HG03571 (cell line): ENCODE measurements at regions not wholly inside any gene's neighbourhood (a gene's known extent, or its start where the extent isn't known, plus 50 kb on each side); places are given as distances from the start of the nearest gene placed in this dataset.
"Not testable (repeated sequence)": the region's sequence is repeated elsewhere in the genome, so short reads cannot be mapped to it uniquely, and the experiment has no call there.

ENCODE experiments used
- ATAC-seq: cut with Tn5 transposase; IDR thresholded peaks from one replicate; pipeline ENCODE4 v1.9.1; 2021; ENCODE audit not compliant: unreplicated experiment

DNA sequence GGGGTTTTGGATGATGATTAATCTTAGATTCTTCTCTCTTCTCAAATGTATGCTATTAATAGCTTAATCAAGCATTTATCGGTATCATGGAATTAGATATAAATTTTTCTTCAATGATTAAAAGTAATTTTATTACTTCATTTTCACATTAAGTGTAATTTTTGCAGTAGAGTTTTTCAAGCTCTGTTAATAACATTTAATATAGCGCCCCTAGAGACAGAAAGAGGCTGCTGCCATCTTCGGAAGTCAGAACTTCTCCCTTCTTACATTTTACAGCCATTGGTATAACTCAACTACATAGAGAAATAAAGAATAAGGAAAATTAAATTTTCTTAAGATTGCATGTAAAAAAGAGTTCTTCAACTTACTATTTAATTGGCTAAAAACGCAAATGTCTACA lies 540.3 kb downstream of the GABRG2 start:
- no peak for ATAC-seq

DNA sequence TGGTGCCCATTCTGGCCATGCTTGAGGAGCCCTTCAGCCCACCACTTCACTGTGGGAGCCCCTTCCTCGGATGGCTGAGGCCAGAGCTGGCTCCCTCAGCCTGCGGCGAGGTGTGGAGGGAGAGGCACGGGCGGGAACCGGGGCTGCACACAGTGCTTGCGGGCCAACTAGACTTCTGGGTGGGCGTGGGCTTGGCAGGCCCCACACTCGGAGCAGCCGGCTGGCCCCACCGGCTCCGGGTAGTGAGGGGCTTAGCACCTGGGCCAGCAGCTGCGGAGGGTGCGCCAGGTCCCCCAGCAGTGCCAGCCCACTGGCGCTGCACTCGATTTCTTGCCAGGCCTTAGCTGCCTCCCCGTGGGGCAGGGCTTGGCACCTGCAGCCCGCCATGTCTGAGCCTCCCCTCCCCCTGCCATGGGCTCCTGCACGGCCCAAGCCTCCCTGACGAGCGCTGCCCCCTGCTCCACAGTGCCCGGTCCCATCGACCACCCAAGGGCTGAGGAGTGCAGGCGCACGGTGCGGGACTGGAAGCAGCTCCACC lies 554.2 kb downstream of the GABRG2 start:
- ATAC-seq: not testable (repeated sequence)

DNA sequence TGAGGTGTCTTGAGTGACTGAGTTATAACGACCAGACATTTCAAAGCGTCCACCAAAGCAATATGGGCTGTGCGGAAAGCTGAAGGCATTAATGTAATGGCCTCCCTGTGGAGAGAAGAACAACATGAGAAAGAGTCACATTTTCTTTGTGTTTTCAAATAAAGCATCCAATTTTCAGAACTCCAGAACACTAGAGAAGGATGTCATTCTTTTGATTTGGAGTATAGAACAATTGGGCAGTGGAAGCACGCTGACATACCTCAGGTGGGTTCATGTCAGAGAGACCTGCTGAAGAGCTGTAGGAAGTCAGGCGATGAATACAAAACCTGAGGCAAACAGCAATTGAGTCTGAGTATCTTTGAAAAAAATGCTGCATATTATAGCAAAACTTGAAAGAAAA lies 556.5 kb downstream of the GABRG2 start:
- ATAC-seq: no peak

DNA sequence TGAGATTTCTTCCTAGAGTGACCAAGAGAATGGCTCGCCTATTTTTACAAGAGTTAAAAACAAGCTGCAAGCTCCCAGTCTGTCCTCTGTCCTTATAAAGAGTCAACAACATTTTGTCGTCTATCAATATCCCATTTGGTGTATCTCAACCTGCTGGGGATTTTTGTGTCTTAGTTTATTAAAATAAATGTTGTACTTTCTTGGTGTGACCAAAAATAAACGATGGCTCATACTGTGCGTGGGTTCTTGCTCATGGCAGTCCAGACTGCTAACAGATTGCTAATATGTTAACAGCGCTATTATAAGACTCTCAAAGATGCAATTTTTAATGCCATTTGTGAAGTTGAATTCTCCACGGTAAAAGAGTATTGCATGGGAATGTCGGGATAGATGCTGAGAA lies 569.9 kb downstream of the GABRG2 start:
- no peak for ATAC-seq

DNA sequence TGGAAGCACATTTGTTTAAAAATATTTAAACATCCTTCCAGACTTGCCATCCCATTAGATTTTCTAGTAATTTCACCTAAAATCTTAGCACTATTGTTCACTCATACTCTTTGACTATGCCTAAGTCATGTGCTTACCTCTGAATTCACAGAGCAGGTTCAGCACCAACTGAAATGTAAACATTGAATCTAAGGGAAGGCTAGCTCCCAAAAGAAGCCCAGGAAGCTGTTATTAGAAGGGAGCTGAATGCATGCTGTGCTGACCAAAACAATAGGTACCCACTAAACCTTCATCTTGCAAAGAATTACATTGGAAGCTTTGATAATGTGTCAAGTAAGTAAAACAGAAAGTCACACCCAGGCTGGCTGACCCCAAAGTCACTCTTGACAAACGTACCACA lies 571.3 kb downstream of the GABRG2 start:
- no peak for ATAC-seq

DNA sequence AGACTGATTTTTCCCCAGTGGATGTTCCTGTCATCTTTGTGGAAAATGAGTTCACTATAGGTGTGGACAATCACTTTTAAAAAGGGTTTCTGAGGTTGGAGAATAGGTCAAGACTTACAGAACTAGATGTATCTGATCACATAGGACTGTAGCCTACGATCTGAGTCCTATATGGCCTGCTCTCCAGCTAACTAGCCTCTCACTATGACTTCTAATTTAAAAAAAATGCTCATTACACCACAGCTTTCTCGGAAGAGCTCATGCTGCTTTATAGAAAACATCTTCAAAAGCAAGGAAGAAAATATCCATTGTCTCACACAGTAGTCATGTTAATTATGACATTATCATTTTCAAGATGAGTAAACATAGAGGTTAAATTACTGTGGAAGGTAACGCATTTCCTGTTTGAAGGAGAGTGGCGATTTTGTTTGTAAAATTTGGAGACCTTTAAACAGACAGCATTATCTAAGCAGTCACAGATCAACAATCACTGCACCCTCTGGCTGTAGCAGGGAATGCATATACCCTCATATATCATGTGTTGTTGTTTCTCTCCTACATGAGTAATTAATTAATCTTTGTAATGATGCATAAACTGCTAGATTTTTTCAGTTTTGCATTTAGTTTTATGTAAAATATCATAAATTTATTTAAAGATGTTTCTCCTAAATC lies 573.7 kb downstream of the GABRG2 start:
- no peak for ATAC-seq

DNA sequence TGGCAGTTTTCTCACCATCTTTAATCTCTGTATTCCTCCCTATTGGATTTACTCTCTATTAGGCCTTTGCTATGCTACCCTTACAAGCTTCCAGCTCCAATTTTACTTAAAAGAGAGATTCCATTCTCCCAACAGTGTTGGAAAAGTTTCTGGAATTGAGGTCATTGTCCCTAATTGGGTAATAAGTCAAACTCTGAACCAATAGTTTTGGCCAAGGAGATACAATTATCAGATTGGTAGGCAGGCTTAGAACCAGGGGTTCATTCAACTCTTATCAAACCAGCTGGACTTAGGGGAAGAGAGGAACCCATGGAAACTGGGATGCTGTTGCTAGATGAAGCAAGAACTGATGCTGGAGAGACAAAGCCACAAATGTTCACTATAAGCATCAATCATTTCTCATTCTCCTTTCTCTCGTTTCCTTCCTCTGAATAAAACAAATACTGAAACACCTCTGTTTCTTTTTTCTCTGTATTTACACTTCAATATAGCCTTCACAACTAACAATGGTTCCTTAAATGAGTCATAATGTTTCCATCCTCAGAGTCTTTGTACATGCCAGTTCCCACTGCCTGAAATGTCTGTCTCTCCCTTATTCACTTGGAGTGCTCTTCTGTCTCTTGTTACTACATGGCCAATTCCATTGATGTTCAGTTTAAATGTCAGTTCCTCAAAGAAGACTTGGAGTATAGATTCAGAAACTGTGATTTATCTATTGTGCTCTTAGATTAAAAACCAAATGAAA lies 587.3 kb downstream of the GABRG2 start:
- ATAC-seq: no peak

DNA sequence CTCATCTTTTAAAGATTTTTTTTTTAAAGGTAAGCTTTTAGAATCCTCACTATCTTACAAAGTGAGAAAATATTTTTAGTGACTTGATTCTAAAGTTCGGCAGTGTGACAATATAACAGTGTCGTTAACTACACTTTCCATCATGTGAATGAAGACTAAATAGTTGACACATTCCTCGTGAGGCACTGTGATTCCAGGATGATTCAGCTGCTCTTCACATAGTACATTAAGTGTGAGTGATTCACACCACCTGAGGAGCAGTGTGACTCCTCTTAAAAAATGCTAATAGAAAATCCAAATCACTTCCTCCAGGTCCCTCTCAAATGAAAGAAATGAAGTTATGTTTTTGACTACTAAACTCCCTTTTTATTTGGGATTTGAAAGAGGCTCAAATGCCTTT lies 589.5 kb downstream of the GABRG2 start:
- no peak for ATAC-seq

DNA sequence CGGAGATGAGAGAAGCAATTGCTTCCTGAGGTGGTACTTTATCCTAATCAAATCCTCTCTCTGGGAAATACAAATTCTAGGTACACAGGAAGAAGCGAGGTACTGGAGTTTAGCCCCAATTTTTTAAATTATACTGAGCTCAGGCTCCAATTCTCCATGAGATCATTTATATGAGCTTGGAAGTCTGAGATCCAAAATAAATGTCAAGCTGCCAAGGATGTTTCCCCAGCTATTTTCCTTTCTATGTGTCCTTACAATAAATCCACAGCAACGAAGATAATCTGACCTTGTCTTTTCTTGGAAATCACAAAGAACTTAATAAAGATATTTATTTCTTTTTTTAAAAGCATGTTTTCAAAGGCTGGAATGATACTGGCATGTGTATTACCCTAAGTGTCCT lies 597.3 kb downstream of the GABRG2 start:
- no peak for ATAC-seq

DNA sequence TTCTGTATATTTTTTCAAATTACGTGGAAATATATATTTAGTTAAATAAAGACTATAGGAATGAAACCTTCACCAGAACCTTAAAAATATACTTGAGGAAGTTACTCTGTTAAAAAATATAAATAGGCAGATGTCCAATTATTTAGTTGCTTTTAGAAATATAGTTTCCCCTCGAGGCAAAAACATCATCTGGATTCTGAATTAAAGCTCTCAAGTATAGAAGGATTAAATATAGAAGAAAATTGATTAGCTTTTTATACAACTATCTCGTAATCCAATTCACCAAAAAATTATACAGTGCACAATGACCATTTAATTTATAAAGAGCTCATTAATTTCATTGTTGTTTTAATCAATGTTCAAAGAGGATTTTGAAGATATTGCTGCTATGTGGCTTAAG lies 601.4 kb downstream of the GABRG2 start:
- ATAC-seq: no peak

DNA sequence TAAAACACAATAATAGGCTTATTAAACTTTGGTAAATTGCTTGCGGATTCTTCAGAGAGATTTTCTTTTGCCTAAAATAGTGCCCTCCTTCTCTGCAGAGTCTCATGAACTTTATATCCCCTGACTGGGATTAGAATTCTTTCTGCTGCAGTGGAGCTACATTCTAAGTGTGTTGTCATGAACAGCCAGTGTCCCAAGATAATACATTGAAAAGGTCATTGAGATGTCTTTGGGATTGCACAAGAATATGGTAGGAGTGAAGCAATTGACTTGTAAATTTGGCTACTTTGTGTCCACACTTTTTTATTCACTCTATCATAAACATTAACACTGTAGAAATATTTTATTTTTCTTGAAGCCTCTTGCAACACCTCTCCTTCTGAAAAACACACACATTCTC lies 604.5 kb downstream of the GABRG2 start:
- ATAC-seq: no peak

DNA sequence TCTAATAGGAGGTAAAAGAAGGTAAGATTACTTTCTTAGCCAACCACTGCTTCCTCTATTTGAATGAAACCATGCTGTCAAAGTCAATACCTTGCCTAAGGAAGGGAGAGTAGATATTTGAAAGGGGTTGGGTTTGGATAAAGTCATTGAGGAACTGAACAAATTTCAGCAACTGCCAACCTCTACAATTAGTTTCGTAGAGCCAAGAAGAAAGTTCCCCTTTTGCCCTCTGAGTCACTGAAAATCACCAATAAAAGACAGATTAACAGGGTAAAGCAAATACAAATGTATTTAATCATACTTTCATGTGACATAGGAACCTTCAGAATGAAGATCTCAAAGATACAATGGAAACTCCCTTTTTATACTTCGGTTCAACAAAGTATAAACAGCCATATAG lies 615.7 kb downstream of the GABRG2 start:
- ATAC-seq: no peak

DNA sequence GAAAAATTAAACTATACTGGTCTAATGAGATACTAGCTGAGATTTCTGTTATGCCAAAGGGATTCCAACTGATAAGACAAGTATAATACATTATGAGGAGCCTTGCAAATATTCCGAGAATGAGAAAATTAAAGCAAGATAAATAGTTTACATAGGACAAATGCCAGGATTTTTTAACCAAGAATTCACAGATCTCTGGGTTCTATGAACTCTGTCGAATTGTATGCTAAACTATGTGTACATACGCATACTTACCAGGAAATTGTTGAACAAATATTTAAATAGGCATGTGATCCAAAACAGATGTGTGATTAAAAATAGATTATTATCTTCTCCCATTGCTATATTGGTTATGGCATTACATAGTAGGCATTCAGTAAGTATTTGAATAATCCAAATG lies 616.6 kb downstream of the GABRG2 start:
- ATAC-seq: no peak

DNA sequence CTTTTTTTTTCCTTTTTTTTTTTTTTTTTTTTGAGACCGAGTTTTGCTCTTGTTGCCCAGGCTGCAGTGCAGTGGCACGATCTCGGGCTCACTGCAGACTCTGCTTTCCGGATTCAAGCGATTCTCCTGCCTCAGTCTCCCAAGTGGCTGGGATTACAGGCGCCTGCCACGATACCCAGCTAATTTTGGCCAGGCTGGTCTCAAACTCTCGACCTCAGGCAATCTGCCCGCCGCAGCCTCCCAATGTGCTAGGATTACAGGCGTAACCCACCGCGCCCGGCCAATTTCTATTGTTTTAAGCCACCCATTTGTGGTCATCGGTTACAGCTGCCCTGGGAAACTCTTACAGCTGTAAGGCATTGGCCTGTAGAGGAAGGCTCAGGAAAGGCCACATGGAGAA lies 617.7 kb downstream of the GABRG2 start:
- ATAC-seq: no peak

DNA sequence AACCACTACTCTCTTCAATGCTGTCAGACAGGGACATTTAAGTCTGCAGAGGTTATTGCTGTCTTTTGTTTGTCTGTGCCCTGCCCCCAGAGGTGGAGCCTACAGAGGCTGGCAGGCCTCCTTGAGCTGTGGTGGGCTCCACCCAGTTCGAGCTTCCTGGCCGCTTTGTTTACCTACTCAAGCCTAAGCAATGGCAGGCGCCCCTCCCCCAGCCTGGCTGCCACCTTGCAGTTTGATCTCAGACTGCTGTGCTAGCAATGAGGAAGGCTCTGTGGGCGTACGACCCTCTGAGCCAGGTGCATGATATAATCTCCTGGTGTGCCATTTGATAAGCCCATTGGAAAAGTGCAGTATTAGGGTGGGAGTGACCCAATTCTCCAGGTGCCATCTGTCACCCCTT lies 628.7 kb downstream of the GABRG2 start:
- ATAC-seq: not testable (repeated sequence)

DNA sequence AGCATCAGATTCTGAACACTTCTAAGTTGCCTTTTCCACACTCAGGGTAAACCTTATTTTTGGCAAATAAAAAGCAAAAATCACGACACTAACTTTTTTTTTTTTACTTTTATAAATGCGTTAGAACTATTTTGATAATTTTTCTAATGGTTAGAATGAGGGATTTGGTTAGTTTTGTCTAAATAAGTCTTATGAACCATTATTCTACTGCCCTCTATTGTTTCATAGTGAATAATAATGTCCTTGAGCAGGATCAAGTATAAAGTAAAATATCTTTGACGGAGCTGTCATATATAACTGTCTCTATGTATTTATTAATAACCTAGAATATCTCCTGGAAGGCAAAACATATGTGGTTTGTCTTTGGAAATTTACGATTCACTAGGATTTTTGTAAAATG lies 631.8 kb downstream of the GABRG2 start:
- no peak for ATAC-seq

DNA sequence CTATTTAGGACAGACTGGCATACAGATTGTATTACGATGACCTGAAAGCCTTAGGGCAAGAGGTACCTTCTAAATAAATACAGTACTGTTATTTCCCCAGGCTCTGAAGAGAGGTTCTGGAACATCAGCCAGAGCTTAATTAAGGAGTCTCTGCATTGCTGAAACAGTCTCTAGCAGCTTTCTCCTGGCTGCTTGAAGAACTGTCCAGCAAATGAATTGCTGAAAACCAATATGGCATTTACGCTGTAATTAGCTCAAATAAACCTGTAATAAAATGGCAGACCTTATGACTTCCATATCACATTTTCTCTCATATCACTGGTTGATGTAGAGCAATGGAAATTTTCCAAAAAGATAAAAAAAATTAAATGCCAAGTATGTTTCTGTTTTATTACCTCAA lies 636.3 kb downstream of the GABRG2 start:
- ATAC-seq: no peak

DNA sequence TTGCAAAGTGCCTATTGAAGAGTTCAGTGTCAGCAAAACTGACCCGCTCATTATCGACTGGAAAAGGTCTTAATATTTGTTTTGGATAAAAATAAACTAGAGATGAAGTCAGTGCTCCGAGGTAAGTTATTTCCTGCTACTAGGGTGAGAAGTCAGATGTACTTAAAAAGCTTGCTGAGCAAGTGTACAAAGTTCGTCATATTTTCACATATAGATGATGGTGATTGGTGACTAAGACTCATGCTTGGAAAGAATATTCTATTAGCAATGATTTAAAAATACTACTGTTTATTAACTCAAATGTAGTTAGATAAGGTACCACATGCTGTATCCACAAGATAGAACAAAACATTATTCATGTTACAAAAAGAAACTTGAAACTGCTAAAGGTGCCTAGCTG lies 643.7 kb downstream of the GABRG2 start:
- ATAC-seq: no peak

DNA sequence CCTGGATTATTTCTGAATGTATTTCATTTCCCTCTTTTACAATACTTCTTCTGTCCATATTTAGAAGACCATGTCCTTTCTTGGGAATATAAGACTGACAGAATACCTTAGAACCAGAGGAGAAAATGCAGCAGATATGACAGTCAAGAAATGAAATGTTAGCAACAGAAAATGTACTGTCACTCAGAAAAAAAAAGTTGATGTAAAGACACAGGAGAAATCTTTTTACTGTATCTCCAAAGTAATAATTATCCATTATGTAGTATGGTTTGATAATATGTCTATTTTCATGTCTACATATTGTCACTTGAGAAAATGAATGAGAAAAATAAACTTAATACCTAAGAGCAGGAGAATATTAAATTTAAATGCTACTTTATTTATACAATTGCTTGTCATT lies 652.1 kb downstream of the GABRG2 start:
- ATAC-seq: no peak

DNA sequence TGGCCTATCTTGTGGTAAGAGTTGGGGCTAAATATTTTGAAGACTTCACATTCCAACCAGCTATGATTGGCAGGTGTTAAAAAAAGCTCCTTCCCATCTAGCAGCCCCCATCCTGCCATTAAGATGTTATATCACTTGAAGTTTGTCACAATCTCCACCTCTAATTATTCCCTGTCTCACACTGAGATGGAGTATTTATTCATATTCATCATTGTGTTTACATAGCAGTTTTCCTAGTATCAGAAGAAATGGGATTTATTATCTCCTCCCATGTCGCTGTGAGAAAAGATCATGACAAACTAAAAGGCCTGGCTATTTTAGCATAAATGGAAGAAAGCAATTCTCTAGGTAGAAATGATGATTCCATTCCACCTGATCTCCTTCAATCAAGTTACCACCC lies 653.6 kb downstream of the GABRG2 start:
- no peak for ATAC-seq

DNA sequence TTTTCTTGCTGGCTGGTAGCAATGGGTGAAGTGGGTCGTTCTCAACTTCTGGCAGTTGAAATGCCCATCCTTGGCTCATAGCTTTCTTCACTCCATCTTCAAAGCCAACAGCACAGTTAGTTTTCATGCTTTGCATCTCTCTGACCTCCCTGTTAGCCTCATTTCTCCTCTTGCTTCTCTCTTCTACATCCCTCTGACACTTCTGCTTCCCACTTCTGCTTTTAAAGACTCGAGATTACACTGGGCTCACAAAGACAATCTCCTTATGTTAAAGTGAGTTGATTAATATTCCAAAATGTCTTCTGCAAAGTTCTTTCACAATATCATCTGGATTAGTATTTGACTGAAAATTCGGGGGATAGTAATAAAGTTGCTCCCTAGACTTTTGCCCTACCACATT lies 684.8 kb upstream of the CCNG1 start:
- no peak for ATAC-seq

DNA sequence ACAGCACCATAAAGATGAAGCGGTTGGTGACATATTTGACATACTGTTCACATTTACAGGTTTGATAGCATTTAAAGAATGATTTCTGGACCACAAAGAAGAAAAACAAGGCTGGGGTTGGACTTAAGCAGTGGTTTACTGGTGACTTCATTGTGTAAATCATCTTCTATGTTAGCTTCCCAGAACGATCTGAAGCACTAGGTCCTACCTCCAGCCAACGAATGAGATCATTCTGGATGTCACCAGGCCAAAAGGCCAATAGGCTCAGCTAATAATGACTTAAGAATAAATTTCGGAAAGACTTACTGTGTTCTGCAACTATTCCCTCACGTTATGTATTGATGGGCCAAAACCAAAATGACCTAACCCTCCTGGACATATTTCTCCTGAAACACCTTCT lies 675.3 kb upstream of the CCNG1 start:
- ATAC-seq: no peak

DNA sequence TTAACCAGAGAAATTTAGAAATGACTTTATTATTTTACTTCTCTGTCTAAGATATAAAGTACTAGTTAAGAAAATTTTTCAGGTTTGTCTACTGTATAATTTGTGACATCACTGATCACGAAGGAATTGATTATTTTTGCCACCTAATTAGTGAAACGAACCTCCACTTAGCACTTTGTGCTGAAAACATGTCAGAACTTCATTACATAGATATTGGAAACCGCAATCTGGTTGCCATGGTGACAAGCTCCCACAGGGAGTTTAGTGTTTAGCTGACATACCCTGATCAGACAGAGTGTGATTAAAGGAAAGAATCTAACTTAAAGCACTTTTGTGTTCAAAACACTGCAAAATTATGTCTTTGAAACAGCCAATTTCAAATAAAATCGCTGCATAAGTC lies 668.4 kb upstream of the CCNG1 start:
- no peak for ATAC-seq
